Breast epithelium (tissue), 3 donors: ENCODE measurements at regions not wholly inside any gene's neighbourhood (a gene's known extent, or its start where the extent isn't known, plus 50 kb on each side); places are given as distances from the start of the nearest gene placed in this dataset.

Experiments
- CTCF ChIP-seq, 3 donors: fragments of 450-650 bp; IDR thresholded peaks; one replicate each; pipeline ENCODE4 v1.5.1; 2016 to 2017; ENCODE audit warnings: antibody characterized with exemption in 3 of 3, mild to moderate bottlenecking in 3 of 3, moderate library complexity in 3 of 3
- POLR2AphosphoS5 ChIP-seq, 3 donors: sonication (generic); formaldehyde crosslinking; IDR thresholded peaks; one replicate each; pipeline ENCODE4 v1.6.1; 2017; ENCODE audit warnings: antibody characterized with exemption in 3 of 3

- TF ChIP-seq POLR2AphosphoS5 (IDR thresholded peaks at IDR 0.05) (no peak), CTCF (IDR thresholded peaks at IDR 0.05) (no peak)
Observed at GRCh38 chr4:112940336-112940735, 109.1 kb upstream of the ANK2 start.
